ENCODE measurements at regions not wholly inside any gene's neighbourhood (a gene's known extent, or its start where the extent isn't known, plus 50 kb on each side); places are given as distances from the start of the nearest gene placed in this dataset.
"Not testable (repeated sequence)": the region's sequence is repeated elsewhere in the genome, so short reads cannot be mapped to it uniquely, and the experiment has no call there.

GRCh38 chr3:34504775-34505174 is 706.3 kb downstream of the PDCD6IP start:
- peak in 10 of 11 donors; percentile 4 to 31 (median 12) for DNase-seq (ENCODE audit: extremely low read depth in 1 of 11, low read depth in 9 of 11, low spot score in 4 of 11)

GRCh38 chr3:34508732-34509131 is 710.3 kb downstream of the PDCD6IP start:
- DNase-seq (ENCODE audit: extremely low read depth in 1 of 11, low read depth in 9 of 11, low spot score in 4 of 11) = no peak

- DNase-seq (ENCODE audit: extremely low read depth in 1 of 11, low read depth in 9 of 11, low spot score in 4 of 11) = no peak
Measured at GRCh38 chr3:34511891-34512290, 713.5 kb downstream of the PDCD6IP start.

GRCh38 chr3:34519008-34519407 is 720.6 kb downstream of the PDCD6IP start:
- DNase-seq (ENCODE audit: extremely low read depth in 1 of 11, low read depth in 9 of 11, low spot score in 4 of 11) = not testable (repeated sequence)

- no peak for DNase-seq (ENCODE audit: extremely low read depth in 1 of 11, low read depth in 9 of 11, low spot score in 4 of 11)
Measured at GRCh38 chr3:34531156-34531555, 732.7 kb downstream of the PDCD6IP start.

- no peak for DNase-seq (ENCODE audit: extremely low read depth in 1 of 11, low read depth in 9 of 11, low spot score in 4 of 11)
Measured at GRCh38 chr3:34533451-34533850, 735.0 kb downstream of the PDCD6IP start.

- DNase-seq (ENCODE audit: extremely low read depth in 1 of 11, low read depth in 9 of 11, low spot score in 4 of 11) = no peak
Measured at GRCh38 chr3:34534013-34534412, 735.6 kb downstream of the PDCD6IP start.

- DNase-seq (ENCODE audit: extremely low read depth in 1 of 11, low read depth in 9 of 11, low spot score in 4 of 11) = no peak
Measured at GRCh38 chr3:34544136-34544535, 745.7 kb downstream of the PDCD6IP start.

- no peak for DNase-seq (ENCODE audit: extremely low read depth in 1 of 11, low read depth in 9 of 11, low spot score in 4 of 11)
Measured at GRCh38 chr3:34547297-34547920, 749.0 kb downstream of the PDCD6IP start.

GRCh38 chr3:34567266-34567665 is 768.8 kb downstream of the PDCD6IP start:
- DNase-seq (ENCODE audit: extremely low read depth in 1 of 11, low read depth in 9 of 11, low spot score in 4 of 11) = no peak

GRCh38 chr3:34568766-34569165 is 770.3 kb downstream of the PDCD6IP start:
- DNase-seq (ENCODE audit: extremely low read depth in 1 of 11, low read depth in 9 of 11, low spot score in 4 of 11) = no peak

- no peak for DNase-seq (ENCODE audit: extremely low read depth in 1 of 11, low read depth in 9 of 11, low spot score in 4 of 11)
Measured at GRCh38 chr3:34569437-34569836, 771.0 kb downstream of the PDCD6IP start.

GRCh38 chr3:34570916-34571705 is 772.7 kb downstream of the PDCD6IP start:
- no peak for DNase-seq (ENCODE audit: extremely low read depth in 1 of 11, low read depth in 9 of 11, low spot score in 4 of 11)

GRCh38 chr3:34571714-34572113 is 773.3 kb downstream of the PDCD6IP start:
- no peak for DNase-seq (ENCODE audit: extremely low read depth in 1 of 11, low read depth in 9 of 11, low spot score in 4 of 11)

- no peak for DNase-seq (ENCODE audit: extremely low read depth in 1 of 11, low read depth in 9 of 11, low spot score in 4 of 11)
Measured at GRCh38 chr3:34575776-34576175, 777.3 kb downstream of the PDCD6IP start.

GRCh38 chr3:34582055-34582454 is 783.6 kb downstream of the PDCD6IP start:
- DNase-seq (ENCODE audit: extremely low read depth in 1 of 11, low read depth in 9 of 11, low spot score in 4 of 11) = no peak

- no peak for DNase-seq (ENCODE audit: extremely low read depth in 1 of 11, low read depth in 9 of 11, low spot score in 4 of 11)
Measured at GRCh38 chr3:34583451-34583850, 785.0 kb downstream of the PDCD6IP start.

- no peak for DNase-seq (ENCODE audit: extremely low read depth in 1 of 11, low read depth in 9 of 11, low spot score in 4 of 11)
Measured at GRCh38 chr3:34584971-34585370, 786.5 kb downstream of the PDCD6IP start.

GRCh38 chr3:34599595-34599994 is 801.2 kb downstream of the PDCD6IP start:
- DNase-seq (ENCODE audit: extremely low read depth in 1 of 11, low read depth in 9 of 11, low spot score in 4 of 11) = no peak

- no peak for DNase-seq (ENCODE audit: extremely low read depth in 1 of 11, low read depth in 9 of 11, low spot score in 4 of 11)
Measured at GRCh38 chr3:34619990-34620389, 821.6 kb downstream of the PDCD6IP start.

GRCh38 chr3:34626699-34627098 is 828.3 kb downstream of the PDCD6IP start:
- DNase-seq (ENCODE audit: extremely low read depth in 1 of 11, low read depth in 9 of 11, low spot score in 4 of 11) = no peak

Measured in renal cortex interstitium (tissue), 11 donors.